Stimulated activated naive B cell treated with anti-CD40 and anti-IgM and Interleukin-4, amounts not matched to agents 10 μg/mL and 1 μg/mL and 100 μg/mL, for 72 hours (primary cell): ENCODE measurements at regions not wholly inside any gene's neighbourhood (a gene's known extent, or its start where the extent isn't known, plus 50 kb on each side); places are given as distances from the start of the nearest gene placed in this dataset.
"Not testable (repeated sequence)": the region's sequence is repeated elsewhere in the genome, so short reads cannot be mapped to it uniquely, and the experiment has no call there.

Source experiments
- ATAC-seq, 2 donors: fragments of 150-1000 bp; cut with Tn5 transposase; replicated peaks; 2 replicates each; pipeline ENCODE4 v1.10.0; 2021; ENCODE audit warnings: moderate library complexity in 1 of 2
- DNase-seq: peaks from one replicate; pipeline ENCODE4 v3.0.0; 2021
- H3K27ac Mint-ChIP-seq: one replicate; pipeline ENCODE4 v1.8.0; 2022; ENCODE audit warnings: mild to moderate bottlenecking, mixed read lengths
- H3K27me3 Mint-ChIP-seq, 2 donors: one replicate each; pipeline ENCODE4 v1.8.0; 2022; ENCODE audit warnings: mixed read lengths in 2 of 2
- H3K36me3 Mint-ChIP-seq, 2 donors: one replicate each; pipeline ENCODE4 v1.8.0; 2022; ENCODE audit warnings: mixed read lengths in 2 of 2, mild to moderate bottlenecking in 1 of 2
- H3K4me1 Mint-ChIP-seq, 2 donors: one replicate each; pipeline ENCODE4 v1.8.0; 2022; ENCODE audit warnings: mixed read lengths in 2 of 2, mild to moderate bottlenecking in 1 of 2
- H3K4me3 Mint-ChIP-seq, 2 donors: one replicate each; pipeline ENCODE4 v1.8.0; 2022; ENCODE audit warnings: mild to moderate bottlenecking in 2 of 2, mixed read lengths in 2 of 2, moderate library complexity in 1 of 2
- H3K9me3 Mint-ChIP-seq, 2 donors: one replicate each; pipeline ENCODE4 v1.8.0; 2022; ENCODE audit warnings: mixed read lengths in 2 of 2, mild to moderate bottlenecking in 1 of 2

GRCh38 chr13:76267216-76267615 lies 619.0 kb downstream of the KCTD12 start:
- no peak overlapping the region for H3K4me3 Mint-ChIP-seq
- DNase-seq, result no peak
- peaks cover 2 to 4% of the 10 kb centered on the region in 2 donors for H3K9me3 Mint-ChIP-seq
- H3K27me3 Mint-ChIP-seq, result peaks cover 2 to 4% of the 10 kb centered on the region in 2 donors
- H3K4me1 Mint-ChIP-seq, result no peaks in the 10 kb centered on the region
- no peak for ATAC-seq
- H3K27ac Mint-ChIP-seq, result no peak overlapping the region
- no peaks in the 10 kb centered on the region for H3K36me3 Mint-ChIP-seq

- DNase-seq (no peak), ATAC-seq (no peak)
- peaks cover 0 to 2% of the 10 kb centered on the region in 2 donors for H3K9me3 Mint-ChIP-seq
- H3K27me3 Mint-ChIP-seq, result peaks cover 0 to 4% of the 10 kb centered on the region in 2 donors
- no peak overlapping the region for H3K4me3 Mint-ChIP-seq
- no peaks in the 10 kb centered on the region for H3K36me3 Mint-ChIP-seq
- H3K27ac Mint-ChIP-seq, result no peak overlapping the region
- no peaks in the 10 kb centered on the region for H3K4me1 Mint-ChIP-seq
Observed at GRCh38 chr13:76266561-76266960, 619.6 kb downstream of the KCTD12 start.

DNA sequence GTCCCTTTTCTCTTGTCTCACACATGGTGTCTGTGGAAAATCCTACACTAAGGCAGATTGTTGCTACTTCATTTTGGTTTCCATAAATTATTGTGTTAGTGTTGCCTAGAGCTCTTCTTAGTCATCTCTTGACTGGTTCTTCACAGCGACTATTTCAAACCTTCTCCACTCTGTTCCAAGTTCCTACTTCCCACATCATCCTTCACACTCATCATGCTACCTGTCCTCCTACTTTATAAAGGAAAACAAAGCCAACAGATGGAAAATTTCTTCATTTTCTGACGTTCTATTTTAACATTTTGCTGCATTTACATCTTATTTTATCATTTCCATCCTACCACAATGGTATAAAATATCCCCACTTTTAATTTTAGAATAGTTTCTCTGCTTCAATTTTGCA lies 614.1 kb downstream of the LMO7 start:
- H3K4me1 Mint-ChIP-seq, result no peaks in the 10 kb centered on the region
- peaks cover 0 to 12% of the 10 kb centered on the region in 2 donors for H3K27me3 Mint-ChIP-seq
- no peak overlapping the region for H3K4me3 Mint-ChIP-seq
- peaks cover 0 to 4% of the 10 kb centered on the region in 2 donors for H3K9me3 Mint-ChIP-seq
- DNase-seq, result no peak
- H3K36me3 Mint-ChIP-seq, result no peaks in the 10 kb centered on the region
- H3K27ac Mint-ChIP-seq, result no peak overlapping the region
- ATAC-seq, result no peak

DNA sequence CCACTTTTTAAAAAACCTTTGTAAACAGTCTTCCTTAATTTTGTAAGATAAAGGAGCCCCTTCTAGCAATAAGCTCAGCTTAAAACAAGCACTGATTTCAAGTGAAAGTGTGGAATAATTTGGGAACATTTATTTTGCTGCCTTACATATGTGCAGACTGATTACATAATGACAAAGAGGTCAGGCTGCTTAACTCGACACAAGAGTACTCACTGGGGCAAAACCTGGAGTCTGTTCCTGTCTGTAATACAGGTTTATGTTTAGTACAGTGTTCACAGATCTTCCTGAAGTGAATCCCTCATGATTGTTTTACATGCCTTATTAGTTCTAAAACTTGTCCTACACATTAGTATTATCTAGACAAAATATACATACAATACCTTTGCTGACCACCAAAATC lies 609.8 kb downstream of the LMO7 start:
- peaks cover 0 to 4% of the 10 kb centered on the region in 2 donors for H3K9me3 Mint-ChIP-seq
- H3K27ac Mint-ChIP-seq, result no peak overlapping the region
- DNase-seq (no peak), ATAC-seq (no peak)
- no peak overlapping the region for H3K4me3 Mint-ChIP-seq
- H3K4me1 Mint-ChIP-seq, result no peaks in the 10 kb centered on the region
- peaks cover 0 to 12% of the 10 kb centered on the region in 2 donors for H3K27me3 Mint-ChIP-seq
- no peaks in the 10 kb centered on the region for H3K36me3 Mint-ChIP-seq

DNA sequence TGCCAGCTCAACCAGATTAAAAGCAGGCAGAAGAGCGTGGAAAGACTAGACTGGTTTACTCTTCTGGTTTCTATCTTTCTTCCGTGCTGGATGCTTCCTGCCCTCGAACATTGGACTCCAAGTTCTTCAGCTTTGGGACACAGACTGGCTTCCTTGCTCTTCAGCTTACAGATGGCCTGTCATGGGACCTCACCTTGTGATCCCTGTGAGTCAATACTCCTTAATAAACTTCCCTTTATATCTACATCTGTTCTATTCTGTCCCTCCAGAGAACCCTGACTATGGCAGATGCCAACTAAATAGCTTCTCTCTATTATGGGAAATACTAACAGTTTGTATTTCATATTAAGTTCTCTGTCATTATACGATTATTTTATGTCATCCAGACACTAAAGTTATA lies 609.1 kb downstream of the LMO7 start:
- Mint-ChIP-seq H3K4me1 (no peaks in the 10 kb centered on the region), H3K27ac (no peak overlapping the region), H3K36me3 (no peaks in the 10 kb centered on the region)

DNA sequence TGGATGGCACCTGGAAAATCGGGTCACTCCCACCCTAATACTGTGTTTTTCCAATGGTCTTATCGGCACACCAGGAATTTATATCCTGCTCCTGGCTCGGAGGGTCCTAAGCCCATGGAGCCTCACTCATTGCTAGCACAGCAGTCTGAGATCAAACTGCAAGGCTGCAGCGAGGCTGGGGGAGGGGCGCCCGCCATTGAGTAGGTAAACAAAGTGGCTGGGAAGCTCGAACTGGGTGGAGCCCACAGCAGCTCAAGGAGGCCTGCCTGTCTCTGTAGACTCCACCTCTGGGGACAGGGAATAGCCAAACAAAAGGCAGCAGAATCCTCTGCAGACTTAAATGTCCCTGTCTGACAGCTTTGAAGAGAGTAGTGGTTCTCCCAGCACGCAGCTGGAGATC lies 607.0 kb downstream of the LMO7 start:
- H3K27ac Mint-ChIP-seq, H3K4me3 Mint-ChIP-seq: not testable (repeated sequence)

More for the DNA sequence above, 609.1 kb downstream of the LMO7 start:
- Mint-ChIP-seq H3K9me3 (peaks cover 0 to 4% of the 10 kb centered on the region in 2 donors), H3K27me3 (peaks cover 0 to 9% of the 10 kb centered on the region in 2 donors), H3K4me3 (no peak overlapping the region)
- DNase-seq (no peak), ATAC-seq (no peak)

DNA sequence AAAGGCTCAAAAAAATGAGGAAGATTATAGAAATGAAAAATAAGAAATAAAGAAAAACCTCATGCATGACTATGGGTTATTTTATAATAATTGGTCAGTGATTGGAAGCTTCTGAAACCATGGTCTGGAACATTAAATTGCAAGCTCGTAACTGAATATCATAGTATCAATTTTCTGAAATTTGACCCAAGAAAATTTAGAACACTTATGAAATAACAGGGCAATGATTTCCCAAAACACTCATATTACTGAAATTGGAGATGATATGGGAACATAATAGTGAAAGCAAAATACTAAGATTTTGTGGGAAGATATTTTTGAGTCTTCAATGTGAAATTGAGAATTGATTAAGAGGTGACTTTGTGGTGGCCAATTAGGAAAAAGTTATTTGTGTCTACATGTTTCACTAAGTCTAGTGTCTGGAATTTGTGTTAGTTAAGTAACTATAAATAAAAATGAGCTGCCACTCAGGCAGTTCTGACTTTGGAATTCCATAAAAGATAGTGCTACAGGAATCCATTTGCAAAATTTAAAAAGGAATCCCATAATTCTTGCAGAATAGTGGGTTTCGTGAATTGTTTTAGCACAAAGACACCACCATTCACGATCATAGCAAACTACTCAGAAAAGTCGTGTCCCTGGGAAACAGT lies 603.0 kb downstream of the LMO7 start:
- Mint-ChIP-seq H3K36me3 (no peaks in the 10 kb centered on the region), H3K4me1 (no peaks in the 10 kb centered on the region)
- DNase-seq, result no peak

More for the DNA sequence above, 607.0 kb downstream of the LMO7 start:
- H3K4me1 Mint-ChIP-seq, DNase-seq, H3K27me3 Mint-ChIP-seq, H3K36me3 Mint-ChIP-seq, ATAC-seq, H3K9me3 Mint-ChIP-seq: not testable (repeated sequence)

GRCh38 chr13:76231522-76232167 lies 595.5 kb downstream of the LMO7 start:
- no peaks in the 10 kb centered on the region for H3K9me3 Mint-ChIP-seq
- H3K36me3 Mint-ChIP-seq, result no peaks in the 10 kb centered on the region
- no peak overlapping the region for H3K27ac Mint-ChIP-seq
- no peak overlapping the region for H3K4me3 Mint-ChIP-seq
- DNase-seq (no peak), ATAC-seq (no peak)
- no peaks in the 10 kb centered on the region for H3K27me3 Mint-ChIP-seq
- H3K4me1 Mint-ChIP-seq, result no peaks in the 10 kb centered on the region

More for the DNA sequence above, 603.0 kb downstream of the LMO7 start:
- no peaks in the 10 kb centered on the region for H3K27me3 Mint-ChIP-seq
- H3K27ac Mint-ChIP-seq, result no peak overlapping the region
- ATAC-seq, result no peak
- no peaks in the 10 kb centered on the region for H3K9me3 Mint-ChIP-seq
- H3K4me3 Mint-ChIP-seq, result no peak overlapping the region

- Mint-ChIP-seq H3K9me3 (no peaks in the 10 kb centered on the region), H3K27me3 (no peaks in the 10 kb centered on the region), H3K36me3 (no peaks in the 10 kb centered on the region), H3K27ac (no peak overlapping the region), H3K4me1 (no peaks in the 10 kb centered on the region), H3K4me3 (no peak overlapping the region)
- ATAC-seq (no peak), DNase-seq (no peak)
Observed at GRCh38 chr13:76229281-76229680, 593.2 kb downstream of the LMO7 start.

DNA sequence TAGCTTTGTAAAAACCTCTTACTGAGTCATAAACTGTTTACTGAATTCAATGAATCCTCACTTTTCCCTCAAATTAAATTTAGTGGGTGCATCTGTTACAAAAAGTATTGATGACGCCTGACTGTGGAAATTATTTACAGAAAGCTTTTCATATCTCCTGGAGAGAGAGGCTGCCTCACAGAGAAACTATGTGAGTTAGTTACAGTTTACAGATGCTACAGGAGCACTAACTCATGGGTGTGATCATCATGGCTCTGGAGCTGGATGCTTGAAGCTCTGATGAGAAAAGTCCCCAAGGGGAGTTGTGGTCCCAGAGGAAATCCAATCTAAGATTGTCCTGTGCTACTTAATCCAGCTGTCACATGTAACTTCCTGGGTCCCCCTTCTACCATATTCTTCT lies 590.8 kb downstream of the LMO7 start:
- Mint-ChIP-seq H3K36me3 (no peaks in the 10 kb centered on the region), H3K27ac (no peak overlapping the region), H3K27me3 (no peaks in the 10 kb centered on the region), H3K9me3 (no peaks in the 10 kb centered on the region), H3K4me1 (no peaks in the 10 kb centered on the region), H3K4me3 (no peak overlapping the region)
- ATAC-seq (no peak), DNase-seq (no peak)

DNA sequence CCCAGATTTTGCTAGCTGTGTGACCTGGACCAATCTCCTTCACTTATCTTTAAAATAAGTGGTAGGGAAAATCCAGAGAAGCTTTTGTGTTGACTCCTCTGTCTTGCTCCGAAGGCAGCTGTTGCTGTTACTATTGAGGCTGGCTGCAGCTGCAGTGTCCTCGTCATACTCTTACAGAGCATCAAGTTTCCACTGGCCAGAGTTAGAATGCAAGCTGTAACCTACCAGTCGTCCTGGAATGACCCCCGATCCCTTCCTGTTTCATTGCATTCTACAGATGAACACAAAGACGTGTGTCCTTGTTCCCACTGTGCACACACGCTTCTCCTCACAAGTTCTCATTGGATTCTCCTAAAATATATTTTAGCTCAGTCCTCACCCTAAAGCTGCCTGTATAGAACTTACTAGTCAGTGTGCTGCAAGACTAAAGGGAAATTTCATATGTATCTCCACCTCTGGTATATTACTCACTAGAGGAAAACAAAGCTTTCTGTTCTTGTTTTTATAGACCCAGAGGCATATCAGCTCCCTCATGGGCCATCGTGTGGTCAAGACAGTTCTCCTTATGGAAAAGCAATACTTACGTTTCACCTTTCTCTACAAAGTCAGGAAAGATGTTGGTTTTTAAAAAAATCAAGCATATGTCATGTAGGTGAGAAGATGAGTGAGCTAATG lies 589.8 kb downstream of the LMO7 start:
- ATAC-seq (no peak), DNase-seq (no peak)
- Mint-ChIP-seq H3K4me3 (no peak overlapping the region), H3K27me3 (no peaks in the 10 kb centered on the region), H3K9me3 (no peaks in the 10 kb centered on the region), H3K27ac (no peak overlapping the region), H3K4me1 (no peaks in the 10 kb centered on the region), H3K36me3 (no peaks in the 10 kb centered on the region)

DNA sequence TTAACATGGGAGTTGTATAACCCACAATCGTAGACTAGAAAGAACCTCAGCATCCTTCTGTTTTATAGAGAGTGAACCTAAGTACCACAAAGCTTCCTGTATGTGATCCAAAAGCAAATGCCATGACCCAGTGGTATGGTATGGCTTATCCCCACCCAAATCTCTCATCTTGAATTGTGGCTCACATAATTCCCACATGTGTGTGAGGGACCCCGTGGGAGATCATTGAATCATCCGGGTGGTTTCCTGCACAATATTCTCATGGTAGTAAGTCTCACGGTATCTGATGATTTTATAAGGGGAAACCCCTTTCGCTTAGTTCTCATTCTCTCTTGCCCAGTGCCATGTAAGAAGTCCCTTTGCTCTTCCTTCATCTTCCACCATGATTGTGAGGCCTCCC lies 587.9 kb downstream of the LMO7 start:
- no peak overlapping the region for H3K27ac Mint-ChIP-seq
- peaks cover 0 to 5% of the 10 kb centered on the region in 2 donors for H3K27me3 Mint-ChIP-seq
- no peaks in the 10 kb centered on the region for H3K9me3 Mint-ChIP-seq
- no peak for ATAC-seq
- DNase-seq, result no peak
- H3K4me1 Mint-ChIP-seq, result no peaks in the 10 kb centered on the region
- H3K36me3 Mint-ChIP-seq, result no peaks in the 10 kb centered on the region
- no peak overlapping the region for H3K4me3 Mint-ChIP-seq

DNA sequence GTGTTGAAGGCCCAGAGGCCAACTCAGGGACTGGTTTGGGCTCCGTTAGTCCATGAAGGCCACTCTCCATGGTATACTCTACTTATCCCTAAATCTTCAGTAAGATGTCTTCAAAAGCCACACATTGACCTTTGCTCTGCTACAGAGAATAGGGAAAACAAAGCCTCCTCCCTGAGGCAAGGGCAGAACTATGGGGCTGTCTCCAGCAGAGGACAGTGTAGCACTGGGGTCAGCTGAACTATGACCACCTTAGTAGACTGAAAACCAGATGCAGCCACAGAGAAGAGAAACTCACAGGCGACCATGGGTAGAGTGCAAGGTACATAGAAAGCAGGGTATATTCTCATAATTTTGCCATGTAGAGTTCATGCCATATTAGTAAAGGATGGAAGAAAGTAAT lies 587.4 kb downstream of the LMO7 start:
- Mint-ChIP-seq H3K27ac (no peak overlapping the region), H3K36me3 (no peaks in the 10 kb centered on the region), H3K9me3 (no peaks in the 10 kb centered on the region), H3K27me3 (peaks cover 0 to 5% of the 10 kb centered on the region in 2 donors), H3K4me1 (no peaks in the 10 kb centered on the region), H3K4me3 (no peak overlapping the region)
- ATAC-seq (no peak), DNase-seq (no peak)

- Mint-ChIP-seq H3K9me3 (no peaks in the 10 kb centered on the region), H3K4me3 (no peak overlapping the region), H3K27ac (no peak overlapping the region), H3K36me3 (no peaks in the 10 kb centered on the region), H3K27me3 (peaks cover 0 to 5% of the 10 kb centered on the region in 2 donors), H3K4me1 (no peaks in the 10 kb centered on the region)
- DNase-seq (no peak), ATAC-seq (no peak)
Observed at GRCh38 chr13:76222511-76222910, 586.4 kb downstream of the LMO7 start.

- H3K9me3 Mint-ChIP-seq, result no peaks in the 10 kb centered on the region
- H3K36me3 Mint-ChIP-seq, result no peaks in the 10 kb centered on the region
- H3K4me3 Mint-ChIP-seq, result no peak overlapping the region
- H3K27ac Mint-ChIP-seq, result no peak overlapping the region
- DNase-seq, result no peak
- peaks cover 8 to 14% of the 10 kb centered on the region in 2 donors for H3K4me1 Mint-ChIP-seq
- ATAC-seq, result no peak
- H3K27me3 Mint-ChIP-seq, result peaks cover 0 to 5% of the 10 kb centered on the region in 2 donors
Observed at GRCh38 chr13:76216729-76217128, 580.6 kb downstream of the LMO7 start.
